GM11168 (cell line): ENCODE measurements at regions not wholly inside any gene's neighbourhood (a gene's known extent, or its start where the extent isn't known, plus 50 kb on each side); places are given as distances from the start of the nearest gene placed in this dataset.

Experiments
- in situ Hi-C: fragments of 300-500 bp; cut with MboI; formaldehyde crosslinking; loops from one replicate; pipeline ENCODE4 v1.12.0; 2022; ENCODE audit warnings: low sequenced_read_pairs; ENCODE audit not compliant: unreplicated experiment

DNA sequence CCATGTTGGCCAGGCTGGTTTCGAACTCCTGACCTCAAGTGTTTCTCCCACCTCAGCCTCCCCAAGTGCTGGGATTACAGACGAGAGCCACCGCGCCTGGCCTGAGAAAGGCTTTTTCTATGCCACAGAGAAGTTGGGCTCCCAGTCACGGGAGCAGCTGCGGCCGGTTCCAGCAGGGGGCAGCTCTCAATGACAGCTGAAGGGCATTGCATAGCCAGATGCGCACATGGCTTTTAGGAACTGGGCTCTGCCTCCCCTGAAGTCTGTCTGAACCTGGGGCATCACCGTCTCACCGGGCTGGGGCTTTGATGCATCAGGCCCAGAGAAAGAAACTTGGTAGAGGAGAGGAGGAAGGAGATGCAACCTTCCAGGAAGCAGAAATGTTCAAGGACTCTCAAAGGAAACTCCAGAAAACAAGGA lies 84.2 kb upstream of the LAPTM4A start:
- in situ Hi-C loops = loop anchor here (10.0 kb wide), 1 partner anchor 79 kb away; no protein-coding TSS in a partner anchor

DNA sequence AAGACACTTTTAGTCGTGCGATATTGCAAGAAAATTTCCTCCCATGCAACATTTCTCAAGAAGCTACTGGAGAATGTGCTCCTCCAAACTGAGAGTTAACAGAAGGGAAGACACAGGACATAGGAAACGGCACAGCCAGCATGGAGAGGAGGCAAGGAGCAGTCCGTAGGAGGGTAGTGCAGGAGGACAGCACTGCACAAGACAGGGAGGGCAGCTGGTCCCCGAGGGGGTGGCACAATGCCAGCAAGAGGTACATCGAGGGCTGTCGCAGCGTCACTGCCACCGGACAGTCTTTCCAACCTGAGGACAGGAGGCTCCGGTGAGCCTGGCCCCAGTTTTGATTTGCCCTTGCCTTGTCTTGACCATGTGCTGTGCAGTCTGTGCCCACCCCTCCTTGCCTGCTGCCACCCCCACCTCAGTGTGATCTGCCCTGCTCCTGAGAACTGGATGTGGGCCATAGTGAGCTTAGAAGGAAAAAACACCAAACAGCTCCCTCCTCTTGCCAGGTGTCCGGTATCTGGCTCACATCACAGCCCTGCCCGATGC lies 81.6 kb upstream of the LAPTM4A start:
- in situ Hi-C loops = loop anchor here (10.0 kb wide), 1 partner anchor 82 kb away; no protein-coding TSS in a partner anchor

DNA sequence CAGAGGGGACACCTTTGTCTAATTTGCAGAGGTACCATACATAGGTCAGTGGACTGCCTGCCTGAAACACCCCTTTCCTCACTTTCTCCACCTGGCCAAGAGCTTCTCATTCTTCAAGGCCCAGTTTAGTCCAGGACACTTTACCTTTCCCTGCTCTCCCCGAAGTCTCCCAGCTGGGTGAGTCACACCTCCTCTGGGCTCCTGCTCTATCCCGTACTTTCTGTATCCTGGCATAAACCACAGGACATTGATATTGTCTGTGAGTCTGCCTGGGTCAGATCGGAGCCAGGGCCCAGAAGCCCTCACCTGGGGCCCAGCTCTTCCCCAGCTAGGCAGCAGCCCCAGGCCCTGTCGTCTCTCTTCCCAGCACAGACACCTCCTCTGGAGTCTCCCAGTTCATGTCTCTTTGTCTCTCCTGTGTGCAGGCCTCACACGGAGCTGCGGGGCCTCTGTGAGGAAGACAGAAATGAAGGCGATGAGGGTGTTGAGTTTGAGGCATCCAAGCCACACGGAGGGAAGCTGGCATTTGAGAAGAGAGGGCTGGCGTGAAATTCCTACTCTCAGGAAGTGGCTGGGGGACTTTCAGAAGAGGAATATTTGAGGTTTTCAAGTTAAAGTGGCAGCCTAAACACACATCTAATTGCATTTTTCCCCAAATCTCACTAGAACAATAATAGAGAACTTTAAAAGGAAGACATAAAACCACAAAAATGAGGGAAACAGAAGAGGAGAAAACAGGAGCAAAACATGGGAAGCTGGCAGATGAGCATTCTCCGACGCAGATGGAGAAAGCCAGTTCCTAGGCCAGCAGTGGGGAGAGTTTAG lies 79.6 kb upstream of the LAPTM4A start:
- in situ Hi-C loops = loop anchor here (10.0 kb wide), 1 partner anchor 84 kb away; no protein-coding TSS in a partner anchor

DNA sequence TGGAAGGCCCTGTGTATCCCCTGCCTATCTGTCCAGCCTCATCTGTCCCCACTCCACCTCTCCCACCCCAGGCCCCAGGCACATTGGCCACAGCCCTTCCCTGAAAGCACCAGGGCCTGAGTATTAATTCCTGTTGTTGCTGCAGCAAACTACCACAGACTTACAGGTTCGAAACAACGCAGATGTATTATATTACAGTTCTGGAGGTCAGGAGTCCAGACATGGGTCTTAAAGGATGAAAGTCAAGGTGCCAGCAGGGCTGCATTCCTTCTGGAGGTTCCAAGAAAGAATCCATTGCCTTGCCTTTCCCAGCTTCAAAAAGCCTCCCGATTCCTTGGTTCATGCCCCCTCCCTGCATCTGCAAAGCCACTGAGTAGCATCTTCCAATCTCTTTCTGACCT lies 78.7 kb upstream of the LAPTM4A start:
- in situ Hi-C loops = loop anchor here (10.0 kb wide), 1 partner anchor 85 kb away; no protein-coding TSS in a partner anchor

DNA sequence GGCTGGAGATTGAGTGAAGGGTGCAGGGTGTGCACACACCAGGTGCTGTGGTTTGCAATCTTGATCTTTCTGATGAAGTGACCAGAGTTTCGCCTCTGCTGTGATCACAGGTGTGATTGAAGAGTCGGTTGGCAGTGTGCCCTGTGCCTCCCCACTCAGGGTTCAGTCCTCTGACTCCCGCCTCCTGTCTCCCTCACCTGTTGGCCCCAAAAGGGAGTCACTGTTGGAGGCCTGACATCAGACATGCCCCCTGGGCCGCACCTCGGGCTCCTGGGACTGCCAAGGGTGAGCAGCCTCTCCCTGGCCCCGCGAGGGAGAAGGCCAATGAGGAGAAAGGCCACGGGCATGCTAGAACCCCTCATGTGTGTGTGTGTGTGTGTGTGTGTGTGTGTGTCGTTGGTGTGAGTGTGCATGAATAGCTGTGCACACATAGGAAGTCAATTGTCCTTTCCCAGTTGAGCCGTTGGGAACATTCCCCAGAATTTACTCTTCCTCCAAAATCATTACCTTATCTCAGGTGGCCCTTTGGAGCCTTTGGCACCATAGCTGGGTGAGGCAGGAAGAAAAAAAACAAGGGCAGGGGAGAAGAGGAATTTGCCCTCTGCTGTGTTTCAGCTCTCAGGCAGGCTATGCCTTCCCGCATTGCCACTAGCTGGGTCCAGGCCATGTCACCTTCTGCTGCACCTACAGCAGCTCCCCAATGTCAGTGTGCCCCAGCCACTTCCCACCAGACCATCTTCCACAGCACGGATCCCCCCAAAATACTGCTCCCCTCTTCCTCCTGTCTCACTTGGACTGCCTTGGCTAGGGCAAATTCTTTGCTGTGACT lies 78.1 kb upstream of the LAPTM4A start:
- in situ Hi-C loops = loop anchor here (10.0 kb wide), 1 partner anchor 85 kb away; no protein-coding TSS in a partner anchor

DNA sequence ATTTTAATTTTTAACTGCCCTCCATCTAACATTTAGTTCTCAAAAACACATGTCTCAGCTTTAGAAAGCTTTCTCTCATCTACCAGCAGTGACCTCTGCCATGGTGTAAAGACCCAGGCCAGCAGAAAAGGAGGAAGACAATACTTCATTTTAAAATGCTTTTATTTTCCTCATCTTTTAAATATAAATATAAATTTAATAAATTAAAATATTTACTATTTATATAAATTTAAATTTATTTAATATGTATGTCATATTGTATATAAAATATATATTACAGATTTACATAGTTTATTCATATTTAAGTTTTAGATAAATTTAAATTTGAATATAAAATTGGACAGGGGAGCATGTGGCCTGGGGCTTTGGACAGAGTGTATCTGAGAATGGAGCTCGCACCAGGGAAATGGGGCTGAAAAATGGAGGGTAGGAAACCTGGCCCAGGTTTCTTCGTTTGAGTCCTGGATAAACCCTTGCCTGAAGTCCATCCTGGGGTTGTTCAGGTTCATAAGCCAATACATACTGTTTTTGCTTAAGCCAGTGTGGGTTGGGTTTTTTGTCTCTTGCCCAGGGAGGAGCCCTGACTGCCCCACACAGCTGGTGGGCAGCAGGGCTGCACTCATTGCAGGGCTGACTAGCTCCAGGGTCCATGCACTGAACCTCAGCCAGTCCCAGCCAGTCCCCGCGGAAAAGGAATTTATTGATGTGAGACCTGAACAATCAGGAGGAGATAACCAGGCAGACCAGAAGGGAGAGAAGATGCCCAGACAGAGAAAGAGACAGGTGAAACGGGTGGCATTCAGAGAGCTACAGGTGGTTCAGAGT lies 77.3 kb upstream of the LAPTM4A start:
- in situ Hi-C loops = no loop called here

DNA sequence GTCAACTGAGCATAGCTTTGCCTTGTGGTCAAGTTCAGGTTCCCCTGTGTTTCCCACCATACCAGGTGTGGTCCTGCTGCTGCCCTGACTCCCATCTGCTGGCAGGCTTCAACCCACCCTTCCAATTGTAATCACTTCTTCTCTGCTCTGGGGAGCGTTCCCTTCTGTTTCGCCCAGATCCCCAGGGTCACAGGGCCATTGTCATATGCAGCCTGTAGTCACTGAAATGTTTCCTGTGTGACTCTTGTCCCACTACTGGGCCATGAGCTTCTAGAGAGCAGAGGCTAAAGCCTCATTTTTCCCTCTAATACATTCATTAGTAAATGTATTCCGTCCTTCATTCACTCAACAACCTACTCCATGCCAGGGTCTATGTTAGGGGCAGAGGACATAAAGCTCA lies 75.0 kb upstream of the LAPTM4A start:
- in situ Hi-C loops = no loop called here

DNA sequence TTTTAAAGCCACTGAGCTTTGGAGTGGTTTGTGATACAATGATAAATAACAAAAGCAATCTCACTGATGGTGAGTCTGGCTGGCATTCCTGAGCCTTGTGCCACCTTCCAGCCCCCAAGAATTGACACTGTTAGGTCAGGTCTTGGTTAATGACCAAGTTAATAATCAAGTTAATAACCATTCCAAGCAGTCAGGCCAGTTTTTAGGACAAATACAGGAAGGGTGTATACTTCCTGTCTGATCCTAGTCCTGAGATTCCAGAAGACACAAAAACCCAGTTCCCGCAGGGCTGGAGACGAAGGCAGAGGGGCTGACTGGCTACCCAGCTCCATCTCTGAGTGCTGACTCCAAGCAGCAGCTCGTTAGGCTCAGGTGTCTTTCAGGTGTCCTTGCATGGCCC lies 74.6 kb upstream of the LAPTM4A start:
- in situ Hi-C loops = no loop called here

DNA sequence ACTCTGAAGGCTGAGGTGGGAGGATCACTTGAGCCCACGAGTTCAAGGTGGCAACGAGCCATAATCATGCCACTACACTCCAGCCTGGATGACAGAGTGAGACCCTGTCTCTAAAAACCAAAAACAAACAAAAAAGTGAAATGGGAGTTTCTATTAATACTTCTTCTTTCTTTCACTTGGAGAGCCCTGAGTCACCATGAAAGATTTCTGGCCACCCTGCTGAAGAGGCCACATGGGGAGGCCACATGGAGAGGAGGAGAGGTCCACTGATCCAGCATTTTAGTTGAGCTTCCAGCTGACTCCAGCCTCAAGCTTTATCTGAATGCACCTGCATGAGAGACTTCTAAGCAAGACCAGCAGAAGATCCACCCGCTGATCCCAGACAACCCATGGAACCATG lies 74.2 kb upstream of the LAPTM4A start:
- in situ Hi-C loops = no loop called here

DNA sequence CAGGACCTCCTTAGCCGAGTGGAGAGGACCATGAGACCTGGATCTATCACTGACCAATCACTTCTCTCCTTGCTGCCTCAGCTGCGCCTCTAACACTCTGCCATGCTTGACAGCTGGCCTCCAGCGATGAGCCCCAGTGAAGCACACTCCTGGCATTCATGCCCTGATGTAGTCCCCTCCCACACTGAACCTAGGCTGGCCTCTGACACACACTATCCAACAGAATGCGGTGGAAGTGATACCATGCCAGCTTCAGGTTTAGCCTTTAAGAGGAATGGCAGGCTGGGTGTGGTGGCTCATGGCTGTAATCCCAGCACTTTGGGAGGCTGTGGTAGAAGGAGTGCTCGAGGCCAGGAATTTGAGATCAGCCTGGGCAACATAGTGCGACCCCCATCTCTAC lies 73.7 kb upstream of the LAPTM4A start:
- in situ Hi-C loops = no loop called here

DNA sequence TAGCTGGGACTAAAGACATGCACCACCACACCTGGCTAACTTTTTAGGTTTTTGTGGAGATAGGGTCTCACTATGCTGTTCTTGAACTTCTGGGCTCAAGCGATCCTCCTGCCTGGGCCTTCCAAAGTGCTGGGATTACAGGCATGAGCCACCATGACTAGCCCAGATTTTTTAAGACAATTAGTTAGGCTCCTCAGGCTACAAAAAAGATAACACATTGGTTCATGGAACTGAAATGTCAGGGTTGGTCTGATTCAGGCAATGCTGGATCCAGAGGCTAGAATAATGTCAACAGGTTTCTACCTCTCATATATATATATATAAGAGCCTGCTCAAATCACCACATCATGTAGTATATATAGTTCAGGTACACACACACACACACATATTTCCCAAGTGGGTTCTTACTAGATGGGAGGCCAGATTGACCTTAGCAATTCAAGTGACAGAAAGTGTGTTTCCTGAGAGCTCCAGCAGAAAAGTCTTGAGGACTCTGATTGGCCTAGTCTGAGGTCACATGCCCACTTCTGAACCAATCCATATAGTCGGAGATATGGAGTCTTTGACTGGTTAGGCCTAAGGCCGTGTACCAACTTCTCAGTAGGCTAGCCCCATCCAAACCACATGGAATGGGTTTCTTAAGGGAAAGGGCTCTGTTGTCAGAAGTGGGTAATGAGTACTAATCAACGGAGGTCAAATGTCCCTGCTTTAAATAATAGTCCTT lies 72.6 kb upstream of the LAPTM4A start:
- in situ Hi-C loops = no loop called here

DNA sequence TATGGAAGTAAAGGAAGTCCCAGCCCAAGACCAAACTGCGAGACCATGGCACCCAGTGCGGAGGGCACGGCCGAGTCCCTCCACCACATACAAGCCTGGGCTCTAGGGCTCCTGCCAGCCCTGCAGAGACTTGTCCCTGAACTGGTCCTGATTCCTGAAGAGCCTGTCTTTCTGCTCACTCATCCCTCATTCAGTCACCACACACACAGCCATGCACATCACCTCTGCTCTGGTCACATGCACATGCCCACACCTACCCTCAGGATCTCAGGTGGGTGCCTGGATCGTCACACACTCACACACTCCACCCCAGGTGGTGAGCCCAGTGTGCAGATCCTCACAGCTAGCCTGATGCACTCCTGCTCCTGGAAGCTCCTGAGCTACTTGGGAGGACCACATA lies 71.4 kb upstream of the LAPTM4A start:
- in situ Hi-C loops = no loop called here

DNA sequence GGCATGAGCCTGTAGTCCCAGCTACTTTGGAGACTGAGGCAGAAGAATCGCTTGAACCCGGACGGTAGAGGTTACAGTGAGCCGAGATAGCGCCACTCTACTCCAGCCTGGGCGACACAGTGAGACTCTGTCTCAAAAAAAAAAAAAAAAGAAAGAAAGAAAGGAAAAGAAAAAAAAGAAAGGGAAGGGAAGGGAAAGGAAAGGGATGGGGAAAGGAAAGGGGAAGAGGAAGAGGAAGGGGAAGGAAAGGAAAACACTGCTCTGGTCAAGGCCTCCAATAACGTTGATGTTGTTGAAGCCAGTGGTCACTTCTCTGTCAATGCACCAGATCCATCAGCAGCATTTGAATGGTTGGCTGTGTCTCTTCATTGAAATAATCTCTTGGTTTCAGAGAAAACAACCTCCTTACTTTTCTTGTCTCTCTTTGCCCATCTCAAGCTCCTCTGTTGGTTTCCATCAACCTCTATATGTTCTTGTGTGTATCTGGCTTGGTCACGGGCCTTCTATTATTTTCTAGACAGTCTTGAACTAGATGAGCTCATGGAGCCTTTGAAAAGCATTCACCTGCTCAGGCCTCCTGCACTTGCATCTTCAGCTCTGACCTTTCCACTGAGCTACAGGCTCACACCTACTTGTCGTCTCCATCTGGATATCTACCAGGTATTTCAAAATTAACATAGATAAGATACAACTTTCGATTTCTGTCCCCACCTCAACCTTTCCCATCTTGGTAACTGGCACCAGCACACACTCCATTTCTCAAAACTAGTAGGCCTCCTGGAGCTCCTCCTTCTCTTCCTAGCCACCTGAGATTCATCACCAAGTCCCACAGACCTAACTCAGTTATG lies 69.4 kb upstream of the LAPTM4A start:
- in situ Hi-C loops = no loop called here

DNA sequence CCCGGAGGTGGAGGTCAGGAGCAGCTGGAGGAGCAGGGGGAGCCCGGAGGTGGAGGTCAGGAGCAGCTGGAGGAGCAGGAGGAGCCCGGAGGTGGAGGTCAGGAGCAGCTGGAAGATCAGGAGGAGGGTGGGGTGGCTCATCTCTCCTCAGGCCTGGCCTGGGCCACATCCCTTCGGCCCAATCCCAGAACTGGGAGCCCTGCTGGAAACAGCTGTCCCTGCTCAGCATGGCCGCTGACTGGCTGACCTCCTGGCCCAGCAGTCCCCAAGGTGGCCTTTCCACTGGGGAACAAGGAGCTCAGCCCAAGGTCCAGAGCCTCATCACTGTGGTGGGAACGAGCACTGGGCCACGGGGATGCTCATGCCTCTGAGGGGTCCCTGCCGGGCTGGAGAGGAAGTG lies 66.6 kb upstream of the LAPTM4A start:
- in situ Hi-C loops = no loop called here

DNA sequence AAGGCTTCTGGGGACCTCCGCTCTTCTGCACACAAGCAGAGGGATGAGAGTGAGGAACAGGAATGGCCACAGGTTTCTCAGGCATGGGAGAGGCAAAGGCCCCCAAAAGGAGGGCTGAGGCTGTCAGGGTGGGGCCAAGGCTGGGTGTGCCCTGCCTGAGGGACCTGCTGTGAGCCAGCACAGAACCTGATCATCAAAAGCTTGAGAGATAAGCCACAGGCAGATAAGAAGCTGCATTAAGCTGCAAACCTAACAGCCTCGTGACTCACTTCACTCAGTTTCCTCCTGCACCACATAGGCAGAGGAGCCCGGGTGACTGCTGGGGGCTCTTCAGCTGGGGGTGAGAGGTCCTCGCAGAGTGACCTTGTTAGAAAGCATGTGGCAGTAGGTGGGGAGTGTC lies 64.5 kb upstream of the LAPTM4A start:
- in situ Hi-C loops = no loop called here

DNA sequence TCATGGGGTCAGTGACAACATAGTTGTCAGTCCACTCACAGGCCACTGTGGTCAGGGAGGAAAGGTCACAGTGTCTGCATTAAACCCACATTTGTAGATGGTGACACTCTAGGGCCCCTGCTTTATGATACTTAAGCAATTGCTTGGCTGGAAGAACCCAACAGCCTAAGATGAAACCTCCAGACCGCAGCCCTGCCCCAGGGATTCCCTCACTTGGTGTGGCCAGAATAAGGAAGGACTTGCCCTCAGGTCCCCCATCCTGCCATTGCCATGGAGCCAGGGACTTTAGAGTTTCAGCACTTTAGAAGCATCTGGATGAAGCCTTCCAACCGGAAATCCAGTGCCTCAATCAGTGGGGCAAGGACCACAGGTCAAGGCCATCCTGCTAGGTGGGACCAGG lies 63.9 kb upstream of the LAPTM4A start:
- in situ Hi-C loops = no loop called here

DNA sequence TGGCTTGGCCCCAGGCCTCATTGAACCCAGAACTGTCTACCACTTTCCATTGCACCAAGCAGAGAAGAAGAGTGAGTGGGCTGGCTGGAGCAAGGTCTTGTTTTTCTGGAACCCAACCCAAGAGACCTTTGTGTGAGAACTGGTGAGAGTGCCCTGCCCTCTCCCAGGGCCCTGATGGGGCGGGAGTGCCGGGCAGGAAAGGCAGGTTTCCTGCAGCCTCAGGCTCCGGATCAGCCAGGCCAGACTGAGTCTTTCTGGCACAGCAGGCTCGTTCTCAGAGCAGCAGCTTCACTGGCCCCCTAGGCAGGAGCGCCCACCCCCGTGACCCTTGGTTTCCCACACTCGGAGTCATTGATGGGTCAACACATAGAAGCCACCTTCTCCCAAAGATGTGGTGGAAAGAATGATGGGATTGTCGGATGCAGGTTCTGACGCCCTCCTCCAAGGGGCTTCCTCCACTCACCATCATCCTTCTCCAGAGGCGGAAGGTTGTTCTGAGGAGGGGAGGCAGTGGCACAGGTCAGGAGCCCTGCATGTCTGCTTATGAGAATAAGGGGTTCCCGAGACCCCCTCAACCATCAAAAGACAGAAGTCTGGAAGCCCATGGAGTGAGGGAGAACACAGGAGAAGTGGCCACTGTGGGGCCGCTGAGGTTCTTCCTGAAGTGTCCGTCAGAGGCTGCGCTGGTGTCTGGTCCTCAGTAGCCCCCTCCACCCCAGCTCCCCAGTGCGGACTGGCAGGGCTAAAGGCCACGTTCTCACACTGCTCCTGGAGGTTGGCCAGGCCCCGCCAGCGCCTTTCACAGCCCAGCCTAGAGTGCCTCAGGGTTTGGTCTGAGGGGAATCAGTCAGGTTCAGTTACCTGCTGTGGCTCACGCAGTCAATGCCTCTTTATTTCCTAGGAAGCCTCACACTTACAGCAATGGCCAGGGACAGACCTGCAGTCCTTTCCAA lies 62.8 kb upstream of the LAPTM4A start:
- in situ Hi-C loops = no loop called here
